SW480 (cell line): ENCODE measurements at regions not wholly inside any gene's neighbourhood (a gene's known extent, or its start where the extent isn't known, plus 50 kb on each side); places are given as distances from the start of the nearest gene placed in this dataset.
"Not testable (repeated sequence)": the region's sequence is repeated elsewhere in the genome, so short reads cannot be mapped to it uniquely, and the experiment has no call there.

Source experiments
- DNase-seq: peaks from one replicate; pipeline ENCODE4 v3.0.0-alpha.2; 2016; ENCODE audit warnings: low spot score

GRCh38 chr16:26394409-26394808 lies 672.3 kb upstream of the C16orf82 start:
- DNase-seq: no peak

GRCh38 chr16:26395700-26396099 lies 671.0 kb upstream of the C16orf82 start:
- no peak for DNase-seq

GRCh38 chr16:26396511-26397235 lies 670.1 kb upstream of the C16orf82 start:
- no peak for DNase-seq

- DNase-seq: no peak
Observed at GRCh38 chr16:26413780-26414179, 652.9 kb upstream of the C16orf82 start.

- DNase-seq: not testable (repeated sequence)
Observed at GRCh38 chr16:26419458-26419857, 647.3 kb upstream of the C16orf82 start.

- no peak for DNase-seq
Observed at GRCh38 chr16:26430618-26431017, 636.1 kb upstream of the C16orf82 start.

DNA sequence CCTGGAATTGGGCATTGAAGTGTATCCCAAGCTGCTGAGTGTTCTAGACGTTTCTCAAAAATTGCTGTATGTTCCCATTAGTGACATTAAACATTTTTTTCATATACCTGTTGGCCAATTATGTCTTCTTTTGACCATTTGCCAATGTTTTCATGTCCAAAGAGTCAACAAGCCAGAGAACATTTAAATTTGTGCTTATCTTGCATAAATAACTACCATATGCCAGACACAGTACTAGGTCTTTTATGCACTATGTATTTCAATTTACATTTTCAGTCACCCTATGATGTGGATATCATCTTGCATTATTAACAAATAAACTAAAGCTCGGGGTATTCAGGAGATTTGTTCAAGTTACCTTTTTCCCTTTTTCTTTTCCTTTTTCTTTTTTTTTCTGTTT lies 632.9 kb upstream of the C16orf82 start:
- DNase-seq: no peak

- no peak for DNase-seq
Observed at GRCh38 chr16:26441178-26441577, 625.5 kb upstream of the C16orf82 start.

GRCh38 chr16:26442321-26442720 lies 624.4 kb upstream of the C16orf82 start:
- no peak for DNase-seq

DNA sequence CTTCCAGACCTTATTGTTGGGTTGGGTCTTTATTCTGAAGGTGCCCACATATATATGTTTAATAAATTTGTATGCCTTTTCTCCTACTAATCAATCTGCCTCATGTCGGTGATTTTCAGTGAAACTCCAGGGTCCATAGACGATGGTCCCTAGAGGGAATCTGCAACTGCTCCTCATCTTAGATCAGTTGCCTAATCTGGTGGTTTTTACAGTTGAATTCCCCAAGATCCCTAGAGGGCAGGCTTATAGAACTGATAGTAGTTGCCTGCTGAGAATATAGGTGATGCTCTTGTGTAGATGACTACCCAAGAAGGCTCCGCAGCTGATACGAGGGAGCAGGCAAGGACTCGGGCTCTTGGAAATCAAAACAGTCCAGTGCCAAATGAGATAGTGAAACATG lies 619.2 kb upstream of the C16orf82 start:
- no peak for DNase-seq

- DNase-seq: no peak
Observed at GRCh38 chr16:26453215-26453614, 613.5 kb upstream of the C16orf82 start.

- no peak for DNase-seq
Observed at GRCh38 chr16:26454102-26454501, 612.6 kb upstream of the C16orf82 start.

DNA sequence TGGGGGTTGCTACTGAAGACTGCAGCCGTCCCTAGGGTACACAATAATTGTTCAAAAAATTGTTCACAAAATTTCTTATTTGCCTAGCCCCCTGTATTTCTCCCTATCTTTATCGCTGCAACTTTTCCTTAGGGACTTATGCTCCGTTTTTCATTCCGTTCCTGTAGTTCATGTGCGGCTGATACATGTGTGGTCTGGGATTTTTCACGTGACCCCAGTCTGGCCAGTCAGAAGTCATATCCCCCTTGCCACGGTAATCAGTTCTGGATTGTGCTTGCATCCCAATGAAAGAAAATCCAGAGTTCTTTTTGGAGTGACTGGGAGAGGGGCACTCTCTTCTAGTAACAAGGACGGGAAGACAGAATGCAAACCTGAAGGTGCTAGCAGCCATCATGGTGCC lies 610.7 kb upstream of the C16orf82 start:
- DNase-seq: no peak

DNA sequence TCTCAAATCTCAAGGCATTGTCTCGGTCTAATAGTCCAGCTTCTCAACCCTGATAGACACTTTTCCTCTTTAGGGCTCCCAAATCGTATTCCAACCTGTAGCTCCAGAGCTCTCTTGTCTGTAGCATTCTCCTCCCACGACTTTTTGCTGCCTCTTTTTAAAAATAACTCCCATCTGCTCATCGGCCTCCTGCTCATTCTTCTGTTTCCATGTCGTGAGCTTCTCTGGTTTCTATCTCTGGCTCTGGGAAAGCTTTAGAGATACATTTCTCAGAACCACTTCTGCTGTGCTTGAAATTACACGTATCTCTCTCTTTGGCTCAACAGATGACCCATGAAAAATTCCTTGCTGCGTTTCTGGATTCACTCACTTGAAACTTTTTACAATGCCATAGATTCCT lies 609.6 kb upstream of the C16orf82 start:
- DNase-seq: no peak

DNA sequence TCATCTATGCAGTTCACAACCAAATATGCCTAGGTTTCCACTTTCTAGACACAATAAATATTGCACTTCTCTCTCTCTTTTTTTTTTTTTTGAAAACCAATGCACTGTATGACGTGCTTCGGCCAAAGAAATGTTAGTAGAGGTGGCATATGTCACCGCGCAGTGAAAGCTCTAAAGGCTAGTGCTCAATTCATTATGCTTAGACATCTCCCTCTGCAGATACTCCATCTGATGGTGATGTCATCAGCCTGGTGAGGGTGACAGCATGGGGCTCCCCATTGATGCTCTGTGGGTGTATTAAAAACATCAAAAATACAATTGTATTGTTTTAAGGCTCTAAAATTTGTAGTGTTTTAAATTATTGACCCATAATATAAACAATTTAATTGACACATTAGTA lies 608.8 kb upstream of the C16orf82 start:
- no peak for DNase-seq

DNA sequence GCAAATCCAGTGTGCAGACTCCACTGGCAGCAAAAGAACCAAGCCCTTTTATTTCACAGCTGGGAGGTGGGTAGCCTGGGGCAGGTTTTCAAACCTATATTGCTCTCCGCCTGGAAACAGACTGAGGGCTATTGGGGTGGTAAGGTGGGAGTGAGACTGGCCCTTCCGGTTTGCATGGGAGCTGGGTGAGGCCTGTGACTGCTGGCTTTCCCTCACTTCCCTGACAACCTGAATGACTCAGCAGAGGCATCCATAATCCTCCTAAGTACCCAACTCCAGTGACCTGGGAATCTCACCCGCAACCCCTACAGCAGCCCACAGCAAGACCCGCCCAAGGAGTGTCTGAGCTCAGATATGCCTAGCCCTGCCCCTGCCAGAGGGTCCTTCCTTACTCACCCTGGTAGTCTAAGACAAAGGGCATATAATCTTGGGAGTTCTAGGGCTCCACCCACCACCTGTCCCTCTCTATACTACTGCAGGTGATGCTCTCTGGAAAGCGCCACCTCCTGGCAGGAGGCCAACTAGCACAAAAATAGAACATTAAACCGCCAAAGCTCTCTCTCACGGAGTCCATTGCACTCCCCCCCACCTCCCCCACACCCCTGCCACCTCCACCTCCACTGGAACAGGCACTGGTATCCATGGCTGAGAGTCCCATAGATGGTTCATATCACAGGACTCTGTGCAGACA lies 602.0 kb upstream of the C16orf82 start:
- DNase-seq: no peak

GRCh38 chr16:26474405-26474804 lies 592.3 kb upstream of the C16orf82 start:
- DNase-seq: not testable (repeated sequence)

- DNase-seq: no peak
Observed at GRCh38 chr16:26475596-26475995, 591.1 kb upstream of the C16orf82 start.

- DNase-seq: no peak
Observed at GRCh38 chr16:26491101-26491670, 575.5 kb upstream of the C16orf82 start.

GRCh38 chr16:26491962-26492361 lies 574.8 kb upstream of the C16orf82 start:
- no peak for DNase-seq

GRCh38 chr16:26493751-26494150 lies 573.0 kb upstream of the C16orf82 start:
- DNase-seq: no peak

- no peak for DNase-seq
Observed at GRCh38 chr16:26497896-26498295, 568.8 kb upstream of the C16orf82 start.

DNA sequence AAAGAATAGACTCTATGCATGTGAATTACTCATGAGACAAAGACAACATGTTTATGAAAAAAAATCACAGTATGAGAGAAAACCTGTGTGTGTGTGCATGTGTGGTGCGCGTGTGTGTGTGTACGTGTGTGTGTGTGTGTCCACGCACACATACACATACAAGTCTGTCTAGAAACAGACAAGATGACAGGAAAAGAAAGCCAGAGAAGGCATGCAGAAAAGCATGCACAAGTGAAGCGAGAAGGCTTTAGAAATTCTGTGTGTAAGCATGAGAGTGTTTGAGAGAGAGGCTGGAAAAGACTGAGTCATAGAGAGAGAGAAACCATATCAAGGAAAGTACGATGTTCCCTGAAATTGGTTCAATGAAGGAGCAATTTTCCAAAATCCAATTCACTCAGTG lies 566.4 kb upstream of the C16orf82 start:
- DNase-seq: no peak
